Spleen (tissue), 7 donors: ENCODE measurements at regions not wholly inside any gene's neighbourhood (a gene's known extent, or its start where the extent isn't known, plus 50 kb on each side); places are given as distances from the start of the nearest gene placed in this dataset.

Experiments used
- CTCF ChIP-seq, 11 experiments: fragments of 200-600 bp in 7 of 11; fragments of 450-650 bp in 4 of 11; sonication (generic) in 4 of 11; IDR thresholded peaks in 8 of 11; conservative IDR thresholded peaks in 3 of 11; 1 replicate in 7 of 11; 2 replicates in 4 of 11; pipeline versions ENCODE4 v1.4.0 to v1.8.0; 2016 to 2021; ENCODE audit warnings: antibody characterized with exemption in 11 of 11, inconsistent platforms in 4 of 11, mild to moderate bottlenecking in 1 of 11
- POLR2A ChIP-seq, 3 donors: fragments of 450-650 bp; IDR thresholded peaks; one replicate each; pipeline ENCODE4 v1.5.1; 2017; ENCODE audit warnings: antibody characterized with exemption in 3 of 3, mild to moderate bottlenecking in 1 of 3
- POLR2AphosphoS5 ChIP-seq, 3 donors: sonication (generic); formaldehyde crosslinking; IDR thresholded peaks; one replicate each; pipeline ENCODE4 v1.5.1; 2017; ENCODE audit warnings: antibody characterized with exemption in 3 of 3
- donor health status: DM: no; HTN: no; CAD: no; lungs with moderate emphysema.
- donor health status: DM: no; HTN: no; CAD: no.
- donor health status: DM: no; HTN: no; CAD: no.

GRCh38 chr10:8173243-8173865 is 118.9 kb downstream of the GATA3 start:
- TF ChIP-seq POLR2A (IDR thresholded peaks at IDR 0.05) (no peak), CTCF (IDR thresholded peaks at IDR 0.05 in 8 of 11, conservative IDR thresholded peaks at IDR 0.05 in 3 of 11) (no peak), POLR2AphosphoS5 (IDR thresholded peaks at IDR 0.05) (no peak)
